NCI-H2107 (cell line): ENCODE measurements at regions not wholly inside any gene's neighbourhood (a gene's known extent, or its start where the extent isn't known, plus 50 kb on each side); places are given as distances from the start of the nearest gene placed in this dataset.
A peak's percentile ranks its signal among the peaks of the same experiment; 100 is the strongest.
"Not testable (repeated sequence)": the region's sequence is repeated elsewhere in the genome, so short reads cannot be mapped to it uniquely, and the experiment has no call there.

ENCODE experiments used
- DNase-seq: peaks from one replicate; lab custom pipeline; 2025; lab: John Stamatoyannopoulos, UW

GRCh38 chr2:221915926-221916325 lies 343.8 kb upstream of the EPHA4 start:
- DNase-seq: no peak

- no peak for DNase-seq
These were observed 342.3 kb upstream of the EPHA4 start for GRCh38 chr2:221914334-221914880.

- DNase-seq: no peak
These were observed 339.8 kb upstream of the EPHA4 start for GRCh38 chr2:221911890-221912289.

- no peak for DNase-seq
These were observed 339.2 kb upstream of the EPHA4 start for GRCh38 chr2:221911321-221911720.

- no peak for DNase-seq
These were observed 336.4 kb upstream of the EPHA4 start for GRCh38 chr2:221908518-221908917.

GRCh38 chr2:221897718-221898117 lies 325.6 kb upstream of the EPHA4 start:
- no peak for DNase-seq

GRCh38 chr2:221896505-221897151 lies 324.5 kb upstream of the EPHA4 start:
- peak; percentile 4 for DNase-seq

GRCh38 chr2:221895366-221896121 lies 323.4 kb upstream of the EPHA4 start:
- no peak for DNase-seq

- DNase-seq: no peak
These were observed 321.4 kb upstream of the EPHA4 start for GRCh38 chr2:221893501-221893900.

GRCh38 chr2:221892006-221892405 lies 319.9 kb upstream of the EPHA4 start:
- not testable (repeated sequence) for DNase-seq

- DNase-seq: no peak
These were observed 311.9 kb upstream of the EPHA4 start for GRCh38 chr2:221883976-221884375.

- no peak for DNase-seq
These were observed 303.9 kb upstream of the EPHA4 start for GRCh38 chr2:221876016-221876415.

- no peak for DNase-seq
These were observed 302.3 kb upstream of the EPHA4 start for GRCh38 chr2:221874444-221874843.

- DNase-seq: no peak
These were observed 285.6 kb upstream of the EPHA4 start for GRCh38 chr2:221857719-221858118.

GRCh38 chr2:221853297-221853696 lies 281.2 kb upstream of the EPHA4 start:
- no peak for DNase-seq

GRCh38 chr2:221851531-221852045 lies 279.5 kb upstream of the EPHA4 start:
- DNase-seq: no peak

- DNase-seq: peak; percentile 4
These were observed 278.0 kb upstream of the EPHA4 start for GRCh38 chr2:221850076-221850475.

- DNase-seq: no peak
These were observed 276.2 kb upstream of the EPHA4 start for GRCh38 chr2:221848286-221848685.

GRCh38 chr2:221845021-221845365 lies 272.9 kb upstream of the EPHA4 start:
- DNase-seq: no peak

- peak; percentile 3 for DNase-seq
These were observed 272.3 kb upstream of the EPHA4 start for GRCh38 chr2:221844212-221845020.

- no peak for DNase-seq
These were observed 264.0 kb upstream of the EPHA4 start for GRCh38 chr2:221836095-221836494.

GRCh38 chr2:221833966-221834365 lies 261.9 kb upstream of the EPHA4 start:
- DNase-seq: no peak
